ENCODE measurements at regions not wholly inside any gene's neighbourhood (a gene's known extent, or its start where the extent isn't known, plus 50 kb on each side); places are given as distances from the start of the nearest gene placed in this dataset.

DNA sequence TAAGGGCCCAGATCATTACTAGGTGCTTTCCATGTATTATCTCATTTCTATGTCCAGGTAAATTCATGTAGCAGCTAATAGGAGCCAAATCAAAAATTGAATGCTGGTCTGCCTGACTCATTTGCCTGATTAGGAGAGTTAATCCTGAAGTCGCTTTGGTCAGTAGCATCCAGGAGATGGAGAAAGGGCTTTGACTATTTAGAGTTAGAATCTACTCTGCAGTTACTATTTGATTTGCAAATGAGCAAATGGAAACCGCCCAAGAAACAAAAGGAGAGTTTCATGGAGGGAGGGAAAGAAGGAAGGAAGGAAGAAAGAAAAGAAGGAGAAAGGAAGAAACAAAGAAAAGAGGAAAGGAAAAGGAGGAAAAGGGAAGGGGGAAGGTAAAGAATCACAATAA lies 539.6 kb upstream of the MMS22L start:
- DNase-seq, result no peak

- no peak for DNase-seq
Measured at GRCh38 chr6:97841763-97842162, 558.7 kb upstream of the MMS22L start.

DNA sequence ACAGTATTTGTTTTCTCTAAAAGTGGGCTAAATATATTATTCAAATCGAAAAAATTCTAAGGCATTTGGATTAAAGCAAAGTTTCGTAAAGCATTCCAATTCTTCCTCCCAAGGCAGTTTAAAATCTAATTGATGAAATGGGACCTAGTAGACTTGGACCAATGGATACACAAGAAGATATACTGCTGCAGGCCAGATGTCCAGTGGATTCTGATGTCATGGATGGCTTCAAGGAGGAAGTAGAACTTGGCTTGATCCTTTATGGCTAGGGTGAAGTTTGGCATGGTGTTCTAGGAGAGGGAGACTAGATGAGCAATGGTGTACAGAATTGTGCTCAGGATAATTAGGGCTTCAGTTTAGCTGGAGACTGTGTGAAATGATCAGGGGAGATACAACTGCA lies 559.5 kb upstream of the MMS22L start:
- DNase-seq, result no peak

DNA sequence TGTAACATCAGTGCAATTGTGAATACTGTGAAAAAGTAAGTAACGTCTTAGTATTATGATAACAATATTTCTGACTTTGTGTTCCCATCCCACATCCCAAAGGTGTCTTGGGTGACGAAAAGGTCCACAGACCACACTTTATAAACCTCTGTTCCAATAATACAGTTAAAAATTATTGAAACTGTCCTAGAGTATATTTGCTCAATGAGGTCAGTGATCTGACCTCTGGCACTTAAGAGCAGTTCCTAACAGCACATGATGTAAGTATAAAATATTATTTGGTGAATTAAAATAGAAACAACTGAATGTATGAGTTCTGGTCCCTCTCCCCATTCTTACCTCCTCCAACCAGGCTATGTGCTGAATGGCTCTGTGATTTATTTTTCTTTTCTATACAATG lies 566.4 kb upstream of the MMS22L start:
- no peak for DNase-seq

GRCh38 chr6:97850458-97851212 lies 567.6 kb upstream of the MMS22L start:
- DNase-seq, result no peak

DNA sequence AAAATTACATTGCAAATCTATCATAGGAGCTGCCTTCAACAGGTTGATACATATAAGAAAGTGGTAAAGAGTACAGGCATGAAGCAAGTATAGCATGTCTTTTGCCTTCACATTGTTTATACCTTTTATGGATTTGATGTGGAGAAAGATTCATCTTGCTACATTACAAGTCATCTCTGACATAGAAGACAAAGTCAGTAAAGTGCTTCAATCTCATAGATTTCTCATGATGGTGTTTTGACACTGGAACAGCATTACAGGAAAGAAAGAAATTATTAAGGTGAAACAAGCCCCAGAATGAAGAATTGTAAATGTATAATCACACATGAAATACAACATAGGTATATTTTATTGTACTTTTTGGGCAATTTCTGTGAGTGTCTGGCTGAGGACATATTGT lies 580.7 kb upstream of the MMS22L start:
- no peak for DNase-seq

GRCh38 chr6:97864366-97864765 lies 581.4 kb upstream of the MMS22L start:
- no peak for DNase-seq

- DNase-seq, result no peak
Measured at GRCh38 chr6:97864826-97865225, 581.8 kb upstream of the MMS22L start.

DNA sequence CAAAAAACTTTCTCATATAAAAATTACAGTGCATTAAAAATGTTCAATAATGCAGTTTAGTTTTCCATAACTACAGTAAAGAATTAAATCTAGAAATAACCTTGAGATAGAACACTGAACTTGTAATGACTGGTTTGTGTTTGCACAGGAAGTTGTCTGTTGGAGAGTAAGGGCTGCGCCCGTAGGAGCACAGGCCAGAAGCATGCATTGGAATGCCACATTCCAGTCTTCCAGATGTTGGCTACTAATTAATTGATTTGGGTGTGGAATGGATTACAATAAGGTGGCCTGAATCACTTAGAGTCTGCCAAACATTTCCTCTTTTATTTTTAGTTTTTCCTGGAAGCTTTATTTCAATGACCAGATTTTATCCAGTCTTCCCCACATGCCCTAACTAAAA lies 582.6 kb upstream of the MMS22L start:
- DNase-seq, result no peak

- no peak for DNase-seq
Measured at GRCh38 chr6:97866616-97867015, 583.6 kb upstream of the MMS22L start.

DNA sequence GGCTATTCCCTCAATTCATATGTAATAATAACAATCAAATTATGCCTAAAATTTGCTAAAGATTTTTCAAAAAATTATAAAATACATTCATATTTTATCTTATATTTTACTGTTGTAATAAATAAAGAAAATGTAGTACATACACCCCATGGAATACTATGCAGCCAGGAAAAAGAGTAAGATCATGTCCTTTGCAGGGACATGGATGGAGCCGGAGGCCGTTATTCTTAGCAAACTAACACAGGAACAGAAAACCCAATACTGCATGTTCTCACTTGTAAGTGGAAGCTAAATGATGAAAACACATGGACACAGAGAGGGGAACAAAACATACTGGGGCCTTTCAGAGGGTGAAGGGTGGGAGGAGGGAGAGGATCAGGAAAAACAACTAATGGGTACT lies 584.2 kb upstream of the MMS22L start:
- DNase-seq, result no peak

DNA sequence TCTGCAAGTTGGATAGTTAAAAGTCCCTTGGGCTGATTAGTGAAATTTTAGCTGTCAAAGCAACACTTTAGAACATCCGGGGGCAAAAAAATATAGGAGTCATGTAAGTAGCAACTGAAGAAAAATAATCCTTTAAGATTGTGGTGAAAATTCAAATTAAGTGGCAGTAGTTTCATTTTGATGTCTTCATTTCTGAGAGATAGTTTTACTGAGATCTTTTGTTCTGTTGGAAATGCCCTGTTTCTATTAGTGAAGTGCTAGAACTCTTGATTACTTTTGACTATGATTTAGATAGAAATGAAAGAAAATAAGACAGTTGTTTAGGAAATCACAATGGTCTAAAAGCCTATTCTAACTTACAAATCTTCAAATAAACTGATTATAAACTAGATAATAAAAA lies 587.3 kb upstream of the MMS22L start:
- no peak for DNase-seq

GRCh38 chr6:97876711-97877110 lies 593.7 kb upstream of the MMS22L start:
- no peak for DNase-seq

- no peak for DNase-seq
Measured at GRCh38 chr6:97882755-97883154, 599.7 kb upstream of the MMS22L start.

DNA sequence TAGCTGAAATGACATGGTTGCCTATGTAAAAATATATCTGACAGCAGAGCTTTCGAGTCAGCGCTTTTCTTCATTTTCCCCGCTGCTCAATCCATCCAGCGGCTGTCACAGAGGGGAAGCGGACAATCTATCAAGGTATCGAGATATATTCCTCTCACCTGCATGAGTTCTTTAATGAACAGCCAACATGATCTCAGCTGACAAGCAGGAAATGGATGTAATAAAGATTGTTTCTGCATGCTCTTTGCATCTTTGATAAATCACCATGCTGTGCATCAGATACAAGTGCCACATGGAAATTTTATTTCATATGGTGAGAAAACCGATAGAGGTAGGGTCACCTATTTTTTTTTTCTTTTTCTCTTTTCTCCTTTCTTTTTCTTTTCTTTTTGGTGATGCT lies 602.3 kb upstream of the MMS22L start:
- DNase-seq, result no peak

GRCh38 chr6:97885828-97886227 lies 602.8 kb upstream of the MMS22L start:
- no peak for DNase-seq

- DNase-seq, result no peak
Measured at GRCh38 chr6:97901531-97901930, 618.5 kb upstream of the MMS22L start.

DNA sequence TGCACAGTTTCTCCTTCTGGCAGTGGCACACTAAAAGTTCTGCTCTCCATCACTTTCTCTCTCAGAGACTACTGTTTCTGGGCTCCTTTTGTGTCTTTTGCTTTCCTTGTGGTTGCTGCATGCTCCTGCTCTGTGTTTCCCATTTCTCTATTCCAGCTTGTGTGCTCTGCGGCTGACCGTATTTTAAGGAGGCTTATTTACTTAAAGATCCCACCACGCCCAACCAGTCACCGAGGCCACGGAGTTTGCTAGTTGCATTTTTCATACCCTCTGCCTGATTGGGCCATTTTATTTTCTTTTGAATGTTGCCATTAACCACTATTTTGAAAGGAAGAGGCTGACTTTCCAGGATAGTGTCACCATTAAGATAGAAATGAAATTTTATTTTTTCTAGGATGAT lies 626.4 kb upstream of the MMS22L start:
- DNase-seq, result no peak

DNA sequence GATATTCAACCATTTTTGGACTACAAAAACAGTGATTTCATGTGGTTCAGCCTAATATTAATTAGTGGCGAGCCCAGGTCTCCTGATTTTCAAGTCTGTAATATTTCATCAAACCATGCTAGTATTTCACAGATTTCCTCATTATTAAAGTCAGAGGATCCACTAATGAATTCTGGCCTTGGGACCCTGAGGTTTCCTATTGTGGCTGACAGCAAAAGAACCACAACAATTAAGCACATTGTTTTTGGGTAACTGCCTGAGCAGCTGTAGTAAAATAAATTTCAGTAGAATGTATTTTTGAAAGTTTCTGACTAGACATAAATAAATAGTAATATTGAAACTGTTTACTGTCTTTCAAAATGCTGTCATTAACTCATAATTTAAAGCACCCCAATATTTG lies 630.7 kb upstream of the MMS22L start:
- DNase-seq, result no peak

- no peak for DNase-seq
Measured at GRCh38 chr6:97914912-97915311, 631.9 kb upstream of the MMS22L start.

DNA sequence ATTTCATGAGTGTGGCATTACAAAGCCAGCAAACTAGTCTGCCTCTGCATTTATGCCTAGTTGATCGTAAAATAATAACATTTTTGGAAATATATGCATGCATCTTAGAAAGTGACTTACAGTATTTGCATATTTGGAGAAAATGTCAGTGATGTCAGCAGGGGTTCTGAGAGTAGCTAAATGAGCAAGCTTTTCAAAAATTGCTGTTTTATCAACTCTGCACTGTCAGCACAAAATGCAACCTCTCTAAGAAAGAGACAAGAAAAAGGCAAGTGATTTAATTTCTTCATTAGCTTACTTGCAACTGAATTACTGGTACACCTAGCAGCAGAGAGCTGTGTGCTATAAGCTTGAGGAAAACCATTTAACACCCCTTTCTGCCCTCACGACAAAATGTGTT lies 632.5 kb upstream of the MMS22L start:
- no peak for DNase-seq

GRCh38 chr6:97917369-97917768 lies 634.4 kb upstream of the MMS22L start:
- DNase-seq, result no peak

GRCh38 chr6:97919046-97919445 lies 636.0 kb upstream of the MMS22L start:
- DNase-seq, result no peak

DNA sequence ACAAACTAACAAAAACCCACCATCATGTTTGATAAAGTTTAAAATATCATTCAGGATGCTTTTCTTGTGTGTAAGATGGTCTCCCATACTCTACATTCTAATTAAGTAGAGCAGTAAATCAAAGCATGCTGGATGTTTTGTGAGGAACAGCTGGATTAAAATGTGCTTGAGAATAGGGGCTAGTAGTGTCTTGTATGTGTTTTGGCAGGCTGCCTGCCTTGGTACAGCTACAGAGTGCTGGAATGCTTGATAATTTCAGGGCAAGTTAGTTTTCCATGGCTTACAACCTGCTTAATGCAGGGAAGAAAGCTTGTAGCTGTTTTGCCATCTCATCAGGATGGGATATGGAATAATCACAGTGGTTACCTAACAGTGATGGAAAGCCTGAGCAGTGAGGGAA lies 636.6 kb upstream of the MMS22L start:
- no peak for DNase-seq

- DNase-seq, result no peak
Measured at GRCh38 chr6:97923249-97923648, 640.2 kb upstream of the MMS22L start.

DNA sequence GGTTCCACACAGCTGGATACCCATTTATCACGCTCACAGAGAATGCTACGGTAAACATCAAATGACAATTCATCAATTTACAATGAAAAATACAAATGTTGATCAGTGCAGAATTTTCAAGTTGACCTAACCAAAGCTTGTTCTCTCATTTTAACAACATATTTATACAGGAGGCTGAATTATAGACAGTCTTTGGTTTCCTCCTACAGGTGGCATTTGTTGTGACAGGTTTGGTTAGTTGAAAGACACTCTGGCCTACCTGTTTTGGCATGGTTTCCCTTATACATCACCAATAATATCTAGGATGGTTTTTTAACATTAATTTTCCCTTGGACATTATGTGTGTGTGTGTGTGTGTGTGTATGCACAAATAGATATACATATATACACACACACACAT lies 642.5 kb upstream of the MMS22L start:
- no peak for DNase-seq

Data from activated CD4-positive, CD25-positive, alpha-beta regulatory T cell (primary cell).